OCI-LY7 (cell line): ENCODE measurements at regions not wholly inside any gene's neighbourhood (a gene's known extent, or its start where the extent isn't known, plus 50 kb on each side); places are given as distances from the start of the nearest gene placed in this dataset.

Experiments used
- CTCF ChIP-seq: fragments of 200-600 bp; sonication (generic); conservative IDR thresholded peaks from 2 replicates; pipeline ENCODE4 v1.5.1; 2014; ENCODE audit warnings: mild to moderate bottlenecking, antibody characterized with exemption, low read length, moderate library complexity, mixed read lengths
- EZH2phosphoT487 ChIP-seq: fragments of 200-600 bp; sonication (generic); IDR thresholded peaks from 2 replicates; pipeline ENCODE4 v1.6.1; 2018; ENCODE audit warnings: low read depth, borderline replicate concordance, mild to moderate bottlenecking, mixed run types, antibody characterized with exemption, low read length, moderate library complexity, mixed read lengths

- TF ChIP-seq CTCF (no peak), EZH2phosphoT487 (no peak)
Observed at GRCh38 chr1:185397183-185397582, 80.1 kb upstream of the IVNS1ABP start.
